Neural progenitor cell (in vitro differentiated cells): ENCODE measurements at regions not wholly inside any gene's neighbourhood (a gene's known extent, or its start where the extent isn't known, plus 50 kb on each side); places are given as distances from the start of the nearest gene placed in this dataset.

Source experiments
- DNase-seq: peaks from one replicate; pipeline ENCODE4 v3.0.0-alpha.2; 2016; ENCODE audit warnings: low spot score
- H2AFZ ChIP-seq: fragments of 200-600 bp; sonication (generic); replicated peaks from 2 replicates; pipeline ENCODE4 v1.6.1; 2016; ENCODE audit warnings: antibody characterized with exemption
- H3F3A ChIP-seq: fragments of 200-600 bp; sonication (generic); 2 replicates; pipeline ENCODE4 v1.6.1; 2016; ENCODE audit warnings: antibody characterized with exemption, low read depth
- H3K27ac ChIP-seq: fragments of 200-600 bp; sonication (generic); 2 replicates; pipeline ENCODE4 v1.5.1; 2016; ENCODE audit warnings: mild to moderate bottlenecking
- H3K27me3 ChIP-seq: fragments of 200-600 bp; sonication (generic); 2 replicates; pipeline ENCODE4 v1.6.1; 2016; ENCODE audit warnings: mild to moderate bottlenecking, moderate library complexity
- H3K36me3 ChIP-seq: fragments of 200-600 bp; sonication (generic); 2 replicates; pipeline ENCODE4 v1.5.1; 2016
- H3K4me1 ChIP-seq: fragments of 200-600 bp; sonication (generic); 2 replicates; pipeline ENCODE4 v1.6.1; 2016; ENCODE audit warnings: mixed run types
- H3K4me2 ChIP-seq: fragments of 200-600 bp; sonication (generic); 2 replicates; pipeline ENCODE4 v1.6.1; 2016
- H3K4me3 ChIP-seq: fragments of 200-600 bp; sonication (generic); 2 replicates; pipeline ENCODE4 v1.5.1; 2016
- H3K79me2 ChIP-seq: fragments of 200-600 bp; sonication (generic); 2 replicates; pipeline ENCODE4 v1.6.1; 2016; ENCODE audit warnings: low read depth
- H3K9ac ChIP-seq: fragments of 200-600 bp; sonication (generic); 2 replicates; pipeline ENCODE4 v1.6.1; 2016
- H3K9me3 ChIP-seq: fragments of 200-600 bp; sonication (generic); 2 replicates; pipeline ENCODE4 v1.5.1; 2016; ENCODE audit warnings: low read depth
- H4K20me1 ChIP-seq: fragments of 200-600 bp; sonication (generic); 2 replicates; pipeline ENCODE4 v1.6.1; 2016; ENCODE audit warnings: low read depth
- H3K27ac Mint-ChIP-seq: 3 replicates; pipeline ENCODE4 v1.8.0; 2021; ENCODE audit warnings: mixed read lengths
- H3K27me3 Mint-ChIP-seq: 2 replicates; pipeline ENCODE4 v1.8.0; 2022; ENCODE audit warnings: low read depth, mild to moderate bottlenecking, inconsistent platforms, moderate library complexity, mixed read lengths; ENCODE audit not compliant: insufficient read depth
- H3K36me3 Mint-ChIP-seq: 3 replicates; pipeline ENCODE4 v1.8.0; 2021; ENCODE audit warnings: mixed read lengths
- H3K4me1 Mint-ChIP-seq: 3 replicates; pipeline ENCODE4 v1.8.0; 2021; ENCODE audit warnings: mixed read lengths
- H3K4me3 Mint-ChIP-seq: 3 replicates; pipeline ENCODE4 v1.8.0; 2021; ENCODE audit warnings: mild to moderate bottlenecking, moderate library complexity, mixed read lengths
- H3K9me3 Mint-ChIP-seq: 3 replicates; pipeline ENCODE4 v1.8.0; 2020; ENCODE audit warnings: mixed read lengths
- EZH2 ChIP-seq: fragments of 200-600 bp; sonication (generic); IDR thresholded peaks from 2 replicates; pipeline ENCODE4 v1.6.1; 2017; ENCODE audit warnings: antibody characterized with exemption, mild to moderate bottlenecking, moderate library complexity
- EZH2phosphoT487 ChIP-seq: fragments of 200-600 bp; sonication (generic); IDR thresholded peaks from 2 replicates; pipeline ENCODE4 v1.6.1; 2017; ENCODE audit warnings: antibody characterized with exemption
- TF ChIP-seq, protein P1 (sequence below): fragments of 200-600 bp; sonication (generic); IDR thresholded peaks from 2 replicates; pipeline ENCODE4 v1.5.1; 2017; ENCODE audit warnings: antibody characterized with exemption, mild to moderate bottlenecking

- Histone ChIP-seq H3F3A (no peaks in the 10 kb centered on the region), H3K27ac (no peak overlapping the region), H2AFZ (no peak overlapping the region), H3K9ac (no peak overlapping the region), H3K79me2 (no peaks in the 10 kb centered on the region), H3K4me3 (no peak overlapping the region), H3K36me3 (no peaks in the 10 kb centered on the region), H3K4me2 (no peak overlapping the region), H3K9me3 (no peaks in the 10 kb centered on the region), H3K27me3 (no peaks in the 10 kb centered on the region), H4K20me1 (no peaks in the 10 kb centered on the region), H3K4me1 (no peaks in the 10 kb centered on the region)
- TF ChIP-seq EZH2phosphoT487 (no peak), EZH2 (no peak)
- TF ChIP-seq, protein P1, sequence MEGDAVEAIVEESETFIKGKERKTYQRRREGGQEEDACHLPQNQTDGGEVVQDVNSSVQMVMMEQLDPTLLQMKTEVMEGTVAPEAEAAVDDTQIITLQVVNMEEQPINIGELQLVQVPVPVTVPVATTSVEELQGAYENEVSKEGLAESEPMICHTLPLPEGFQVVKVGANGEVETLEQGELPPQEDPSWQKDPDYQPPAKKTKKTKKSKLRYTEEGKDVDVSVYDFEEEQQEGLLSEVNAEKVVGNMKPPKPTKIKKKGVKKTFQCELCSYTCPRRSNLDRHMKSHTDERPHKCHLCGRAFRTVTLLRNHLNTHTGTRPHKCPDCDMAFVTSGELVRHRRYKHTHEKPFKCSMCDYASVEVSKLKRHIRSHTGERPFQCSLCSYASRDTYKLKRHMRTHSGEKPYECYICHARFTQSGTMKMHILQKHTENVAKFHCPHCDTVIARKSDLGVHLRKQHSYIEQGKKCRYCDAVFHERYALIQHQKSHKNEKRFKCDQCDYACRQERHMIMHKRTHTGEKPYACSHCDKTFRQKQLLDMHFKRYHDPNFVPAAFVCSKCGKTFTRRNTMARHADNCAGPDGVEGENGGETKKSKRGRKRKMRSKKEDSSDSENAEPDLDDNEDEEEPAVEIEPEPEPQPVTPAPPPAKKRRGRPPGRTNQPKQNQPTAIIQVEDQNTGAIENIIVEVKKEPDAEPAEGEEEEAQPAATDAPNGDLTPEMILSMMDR: no peak
- Mint-ChIP-seq H3K4me1 (no peaks in the 10 kb centered on the region), H3K27ac (no peak overlapping the region), H3K4me3 (no peak overlapping the region), H3K36me3 (no peaks in the 10 kb centered on the region), H3K27me3 (no peaks in the 10 kb centered on the region), H3K9me3 (no peaks in the 10 kb centered on the region)
- no peak for DNase-seq
Measured at GRCh38 chr21:19648391-19648790, 1244.8 kb upstream of the TMPRSS15 start.

DNA sequence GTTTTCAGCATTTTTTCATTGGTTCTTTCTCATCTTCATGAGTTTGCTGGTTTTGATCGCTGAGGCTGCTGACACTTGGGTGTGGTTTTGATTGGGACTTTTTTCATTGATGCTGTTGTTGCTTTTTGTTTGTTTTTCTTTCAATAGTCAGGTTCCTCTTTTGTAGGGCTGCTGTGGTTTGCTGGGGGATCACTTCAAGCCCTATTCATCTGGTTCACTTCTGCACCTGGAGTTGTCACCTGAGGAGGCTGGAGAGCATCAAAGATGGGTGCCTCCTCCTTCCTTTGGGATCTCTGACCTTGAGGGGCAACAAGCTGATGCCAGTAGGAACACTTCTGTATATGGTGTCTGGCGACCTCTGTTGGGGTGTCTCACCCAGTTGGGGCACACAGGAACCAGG is 1279.9 kb upstream of the TMPRSS15 start:
- H3K4me1 Mint-ChIP-seq: peaks cover 2% of the 10 kb centered on the region
- Histone ChIP-seq H3K27me3 (no peaks in the 10 kb centered on the region), H3K9me3 (no peaks in the 10 kb centered on the region), H3K79me2 (no peaks in the 10 kb centered on the region), H3K27ac (no peak overlapping the region), H2AFZ (no peak overlapping the region), H4K20me1 (no peaks in the 10 kb centered on the region), H3K36me3 (no peaks in the 10 kb centered on the region), H3K4me2 (no peak overlapping the region), H3K4me1 (no peaks in the 10 kb centered on the region), H3F3A (no peaks in the 10 kb centered on the region), H3K4me3 (no peak overlapping the region), H3K9ac (no peak overlapping the region)
- peaks cover 11% of the 10 kb centered on the region for H3K9me3 Mint-ChIP-seq
- H3K36me3 Mint-ChIP-seq: peaks cover 6% of the 10 kb centered on the region
- TF ChIP-seq EZH2: no peak
- no peak for TF ChIP-seq EZH2phosphoT487
- TF ChIP-seq, protein P1: no peak
- DNase-seq: no peak
- no peak overlapping the region for H3K4me3 Mint-ChIP-seq
- H3K27ac Mint-ChIP-seq: no peak overlapping the region
- peaks cover 2% of the 10 kb centered on the region for H3K27me3 Mint-ChIP-seq

GRCh38 chr21:19684328-19684727 is 1280.7 kb upstream of the TMPRSS15 start:
- no peaks in the 10 kb centered on the region for H3K4me1 ChIP-seq
- H4K20me1 ChIP-seq: no peaks in the 10 kb centered on the region
- H3K4me2 ChIP-seq: no peak overlapping the region
- H3K9me3 Mint-ChIP-seq: peaks cover 11% of the 10 kb centered on the region
- no peaks in the 10 kb centered on the region for H3K9me3 ChIP-seq
- no peak for TF ChIP-seq EZH2
- TF ChIP-seq, protein P1: no peak
- TF ChIP-seq EZH2phosphoT487: no peak
- no peak overlapping the region for H3K27ac ChIP-seq
- peaks cover 2% of the 10 kb centered on the region for H3K27me3 Mint-ChIP-seq
- no peaks in the 10 kb centered on the region for H3F3A ChIP-seq
- H3K4me1 Mint-ChIP-seq: peaks cover 2% of the 10 kb centered on the region
- no peak overlapping the region for H3K27ac Mint-ChIP-seq
- no peak overlapping the region for H3K4me3 Mint-ChIP-seq
- no peaks in the 10 kb centered on the region for H3K79me2 ChIP-seq
- no peaks in the 10 kb centered on the region for H3K27me3 ChIP-seq
- DNase-seq: peak; percentile 32
- H3K36me3 Mint-ChIP-seq: peaks cover 6% of the 10 kb centered on the region
- H3K9ac ChIP-seq: no peak overlapping the region
- no peak overlapping the region for H3K4me3 ChIP-seq
- no peaks in the 10 kb centered on the region for H3K36me3 ChIP-seq
- H2AFZ ChIP-seq: peak overlapping the region; percentile 87

GRCh38 chr21:19692231-19692630 is 1288.6 kb upstream of the TMPRSS15 start:
- no peak overlapping the region for H2AFZ ChIP-seq
- no peak overlapping the region for H3K27ac Mint-ChIP-seq
- H3K4me3 Mint-ChIP-seq: no peak overlapping the region
- H3K27me3 ChIP-seq: no peaks in the 10 kb centered on the region
- no peaks in the 10 kb centered on the region for H3K9me3 ChIP-seq
- H3K4me1 Mint-ChIP-seq: peaks cover 17% of the 10 kb centered on the region
- peak overlapping the region; percentile 58 for H3K4me2 ChIP-seq
- peak overlapping the region; percentile 18 for H3K4me3 ChIP-seq
- TF ChIP-seq EZH2phosphoT487 (no peak), EZH2 (no peak)
- TF ChIP-seq, protein P1: no peak
- peak overlapping the region; percentile 20 for H3K27ac ChIP-seq
- H3K9ac ChIP-seq: no peak overlapping the region
- peaks cover 13% of the 10 kb centered on the region for H3F3A ChIP-seq
- peaks cover 25% of the 10 kb centered on the region for H3K4me1 ChIP-seq
- H3K36me3 Mint-ChIP-seq: no peaks in the 10 kb centered on the region
- no peaks in the 10 kb centered on the region for H4K20me1 ChIP-seq
- no peaks in the 10 kb centered on the region for H3K27me3 Mint-ChIP-seq
- peak; percentile 68 for DNase-seq
- no peaks in the 10 kb centered on the region for H3K9me3 Mint-ChIP-seq
- no peaks in the 10 kb centered on the region for H3K36me3 ChIP-seq
- H3K79me2 ChIP-seq: no peaks in the 10 kb centered on the region
